ENCODE measurements at regions not wholly inside any gene's neighbourhood (a gene's known extent, or its start where the extent isn't known, plus 50 kb on each side); places are given as distances from the start of the nearest gene placed in this dataset.
"Not testable (repeated sequence)": the region's sequence is repeated elsewhere in the genome, so short reads cannot be mapped to it uniquely, and the experiment has no call there.

DNA sequence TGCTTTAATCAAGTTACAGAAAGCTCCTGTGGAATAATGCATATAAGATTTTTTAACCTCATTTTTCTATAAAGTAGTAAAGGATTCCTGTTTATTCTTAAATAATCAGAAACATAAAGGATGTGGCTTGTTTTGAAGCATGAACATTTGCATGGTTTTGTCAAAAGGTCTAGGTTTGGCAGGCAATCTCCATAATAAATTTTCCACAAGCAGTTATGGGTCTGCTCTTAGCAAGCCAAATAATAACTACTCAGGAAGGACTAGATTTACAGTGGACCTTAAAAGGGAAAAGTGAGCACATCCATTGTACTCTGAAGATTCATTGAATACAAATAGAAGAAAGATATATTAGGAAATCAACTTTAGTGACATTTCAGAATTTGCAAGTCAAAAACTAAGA, 407.3 kb upstream of the CBLB start:
- FAIRE-seq = no peak

GRCh38 chr3:106276755-106277612, 408.2 kb upstream of the CBLB start:
- FAIRE-seq = no peak

- FAIRE-seq = no peak
These were observed 408.9 kb upstream of the CBLB start for GRCh38 chr3:106277731-106278130.

GRCh38 chr3:106281221-106281620, 412.4 kb upstream of the CBLB start:
- FAIRE-seq = no peak

GRCh38 chr3:106282943-106283342, 414.1 kb upstream of the CBLB start:
- no peak for FAIRE-seq

- no peak for FAIRE-seq
These were observed 420.0 kb upstream of the CBLB start for GRCh38 chr3:106288781-106289180.

DNA sequence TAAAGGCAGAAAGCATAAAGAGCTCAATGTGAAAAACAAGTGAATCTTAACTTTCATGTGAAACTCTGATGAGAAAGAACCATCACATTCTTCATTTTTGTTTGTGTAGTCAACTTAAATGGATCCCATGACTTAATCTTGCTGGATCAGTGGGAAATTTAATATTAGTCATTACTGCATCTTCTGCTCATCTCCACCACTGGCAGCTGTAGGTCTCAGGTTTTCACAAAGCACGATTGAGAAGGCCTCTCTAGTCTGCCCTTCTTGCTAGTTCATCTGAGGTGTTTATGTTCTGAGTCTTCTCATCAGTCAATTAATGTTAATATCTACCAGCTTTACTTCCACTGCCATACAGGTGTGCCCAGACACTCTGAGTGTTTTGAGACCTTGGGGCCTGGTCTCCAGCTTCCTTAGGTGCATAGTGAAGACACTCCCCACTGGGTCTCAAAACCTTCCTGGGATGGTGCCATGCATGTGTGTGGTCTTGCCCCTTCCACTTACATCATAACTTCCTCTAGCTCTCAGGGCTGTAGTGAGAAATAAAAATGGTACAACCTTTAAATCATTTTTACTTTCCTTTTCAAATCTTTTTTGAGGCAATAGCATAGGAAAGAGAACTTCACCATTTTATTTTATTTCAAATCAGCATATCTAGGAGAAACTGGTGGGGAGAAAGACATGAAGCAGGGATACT, 421.6 kb upstream of the CBLB start:
- no peak for FAIRE-seq

DNA sequence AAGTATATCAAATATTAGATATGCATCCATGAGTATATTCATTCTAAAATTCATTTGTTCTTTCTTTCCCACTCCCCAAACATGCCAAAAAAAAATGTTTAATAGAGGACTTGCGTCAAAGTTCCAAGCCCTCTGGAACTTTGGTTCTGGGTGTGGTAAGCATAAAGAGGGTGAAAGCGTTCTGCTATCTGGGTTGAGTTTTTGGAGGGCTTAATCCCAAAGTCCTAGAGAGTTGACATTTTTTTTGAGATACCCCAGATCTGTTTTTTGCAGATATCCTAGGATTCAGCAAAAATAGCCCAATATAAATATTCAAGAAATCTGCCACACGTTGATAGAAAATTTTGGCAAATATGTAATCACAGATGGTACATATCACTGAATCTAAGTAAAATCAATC, 424.3 kb upstream of the CBLB start:
- FAIRE-seq = no peak

GRCh38 chr3:106294121-106294520, 425.3 kb upstream of the CBLB start:
- no peak for FAIRE-seq

- FAIRE-seq = no peak
These were observed 427.2 kb upstream of the CBLB start for GRCh38 chr3:106296062-106296461.

- FAIRE-seq = no peak
These were observed 430.7 kb upstream of the CBLB start for GRCh38 chr3:106299300-106300098.

DNA sequence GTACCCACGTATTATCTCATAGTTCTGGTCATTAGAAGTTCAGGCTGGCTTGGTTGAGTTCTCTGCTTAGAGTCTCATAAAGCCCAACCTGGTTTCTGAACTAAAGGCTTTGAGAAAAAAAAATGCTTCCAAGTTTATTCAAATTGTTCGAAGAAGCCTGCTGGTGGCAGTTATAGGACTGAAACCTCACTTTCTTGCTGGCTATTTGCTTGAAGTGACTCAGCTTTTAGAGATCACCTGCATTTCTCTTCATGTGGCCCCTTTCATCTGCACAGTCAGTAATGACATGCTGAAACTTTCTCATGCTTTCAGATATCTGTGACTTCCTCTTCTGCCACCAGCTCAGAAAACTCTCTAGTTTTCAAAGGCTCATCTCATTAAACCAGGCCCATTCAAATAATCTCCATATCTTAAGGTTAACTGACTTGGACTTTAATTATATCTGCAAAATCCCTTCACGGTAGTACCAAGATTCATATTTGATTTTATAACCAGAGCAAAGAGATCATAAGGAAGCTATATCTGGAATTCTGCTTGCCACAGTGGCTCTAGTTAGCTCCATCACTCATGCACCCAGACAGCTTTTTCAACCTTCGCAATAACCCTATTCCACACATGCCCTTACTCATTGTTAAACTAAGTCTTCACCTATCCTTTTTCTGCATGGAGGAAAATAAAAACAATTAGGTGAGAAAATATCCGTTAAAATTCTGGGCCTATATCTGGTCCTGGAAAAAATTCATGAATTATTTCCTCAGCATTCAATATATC, 433.8 kb upstream of the CBLB start:
- FAIRE-seq = no peak

DNA sequence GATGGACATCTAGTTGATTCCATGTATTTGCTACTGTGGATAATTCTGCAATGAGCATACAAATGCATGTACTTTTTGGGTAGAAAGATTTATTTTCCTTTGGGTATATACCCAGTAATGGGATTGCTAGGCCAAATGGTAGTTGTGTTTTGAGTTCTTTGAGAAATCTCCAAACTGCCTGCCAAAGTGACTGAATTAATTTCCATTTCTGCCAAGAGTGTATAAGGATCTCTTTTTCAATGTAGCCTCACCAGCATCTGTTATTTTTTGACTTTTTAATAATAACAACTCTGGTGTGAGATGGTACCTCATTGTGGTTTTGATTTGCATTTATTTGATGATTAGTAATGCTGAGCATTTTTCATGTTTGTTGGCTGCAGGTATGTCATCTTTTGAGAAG, 435.0 kb upstream of the CBLB start:
- FAIRE-seq = no peak

GRCh38 chr3:106305127-106305526, 436.3 kb upstream of the CBLB start:
- no peak for FAIRE-seq

- no peak for FAIRE-seq
These were observed 437.1 kb upstream of the CBLB start for GRCh38 chr3:106305882-106306435.

- FAIRE-seq = no peak
These were observed 440.5 kb upstream of the CBLB start for GRCh38 chr3:106309274-106309673.

DNA sequence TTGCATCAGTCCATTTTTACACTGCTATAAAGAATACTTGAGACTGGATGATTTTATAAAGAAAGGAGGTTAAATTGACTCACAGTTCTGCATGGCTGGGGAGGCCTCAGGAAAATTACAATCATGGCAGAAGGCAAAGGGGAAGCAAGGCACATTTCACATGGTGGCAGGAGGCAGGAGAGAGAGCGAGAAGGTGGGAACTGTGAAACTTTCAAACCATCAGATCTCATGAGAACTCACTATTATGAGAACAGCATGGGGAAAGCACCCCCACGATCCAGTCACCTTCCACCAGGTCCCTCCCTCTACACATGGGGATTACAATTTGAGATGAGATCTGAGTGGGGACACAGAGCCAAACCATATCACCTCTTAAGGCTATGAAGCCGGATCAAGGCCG, 441.0 kb upstream of the CBLB start:
- not testable (repeated sequence) for FAIRE-seq

GRCh38 chr3:106317141-106318055, 448.6 kb upstream of the CBLB start:
- no peak for FAIRE-seq

- not testable (repeated sequence) for FAIRE-seq
These were observed 452.6 kb upstream of the CBLB start for GRCh38 chr3:106321438-106321837.

DNA sequence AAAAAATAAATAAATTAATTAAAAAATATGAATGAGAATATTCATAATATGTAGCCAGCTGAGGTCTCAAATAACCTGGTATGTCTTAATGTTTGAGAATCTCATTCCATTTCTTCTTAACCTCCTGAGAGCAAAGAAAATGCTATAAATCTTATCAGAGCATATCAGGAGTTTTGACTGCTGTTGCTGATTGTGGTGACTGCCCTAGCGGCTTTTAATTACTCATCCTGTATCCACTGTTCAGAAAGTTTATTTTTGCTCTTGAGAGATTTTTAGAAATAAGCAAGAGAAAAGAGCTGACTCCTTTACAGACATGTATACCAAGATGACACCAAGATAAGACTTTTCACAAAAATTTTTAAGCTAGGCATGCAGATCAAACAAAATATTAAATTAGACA, 454.8 kb upstream of the CBLB start:
- FAIRE-seq = no peak

Measured in endometrium (tissue), 2 donors.